ENCODE measurements at regions not wholly inside any gene's neighbourhood (a gene's known extent, or its start where the extent isn't known, plus 50 kb on each side); places are given as distances from the start of the nearest gene placed in this dataset.

DNA sequence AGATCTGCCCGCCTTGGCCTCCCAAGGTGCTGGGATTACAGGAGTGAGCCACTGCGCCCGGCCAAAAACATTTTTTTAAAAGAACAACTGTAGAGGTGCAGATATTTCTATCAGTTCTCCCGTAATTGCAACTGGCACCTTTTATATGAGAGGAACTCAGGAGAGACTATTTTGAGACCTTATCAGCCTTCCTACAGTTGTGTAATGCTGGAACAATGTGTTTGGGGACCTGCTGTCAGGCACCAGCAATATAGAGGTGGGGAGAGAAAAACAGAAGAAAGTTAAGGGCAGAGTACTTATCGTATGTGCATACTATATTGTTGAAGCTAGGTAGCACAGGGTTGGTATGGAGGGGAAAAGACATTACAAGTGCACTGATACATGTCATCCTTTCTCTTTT, 343.8 kb upstream of the ANKRD30A start:
- H3K4me1 ChIP-seq (ENCODE audit: control insufficient read depth, insufficient read depth, low read length): no peaks in the 10 kb centered on the region
- intact Hi-C loops (cut with micrococcal nuclease) (no loop called here), dilution Hi-C loops (cut with HindIII; ENCODE audit: low sequenced_read_pairs, unreplicated experiment) (no loop called here), in situ Hi-C loops (cut with MboI; ENCODE audit: low sequenced_read_pairs) (loop anchor here (5.0 to 25.0 kb wide), 3 partner anchors 1149 to 1669 kb away; no protein-coding TSS in a partner anchor)
- ChIA-PET POLR2A (ENCODE audit: unreplicated experiment) (no interaction called here), CTCF (interaction anchor here (0.6 kb wide), 1 partner anchor 1541 kb away, joined by 8 read pairs; no protein-coding TSS in a partner anchor)
- no peak overlapping the region for H4K8ac ChIP-seq (ENCODE audit: low read depth in 2 of 2, low read length in 2 of 2)
- no peak overlapping the region for H4K91ac ChIP-seq (ENCODE audit: insufficient read depth, low read depth, low read length)
- H3K9me3 ChIP-seq (ENCODE audit: control insufficient read depth, insufficient read depth, low read length): no peaks in the 10 kb centered on the region
- no peak overlapping the region for H2AK5ac ChIP-seq (ENCODE audit: low read depth, low read length)
- H3K4me3 ChIP-seq (ENCODE audit: insufficient read depth, low read depth, low read length): no peak overlapping the region
- BruUV-seq (replicated peaks): no TSS peak
- TF ChIP-seq MXI1 (IDR thresholded peaks at IDR 0.05; ENCODE audit: borderline replicate concordance, low read depth, low read length) (no peak), RCOR1 (IDR thresholded peaks at IDR 0.05; ENCODE audit: insufficient replicate concordance, low read length) (no peak), POLR2A (IDR thresholded peaks at IDR 0.05; ENCODE audit: low read depth, low read length) (no peak), CHD1 (IDR thresholded peaks at IDR 0.05; ENCODE audit: low read depth, low read length) (no peak), RFX5 (IDR thresholded peaks at IDR 0.05; ENCODE audit: low read depth, low read length) (no peak), SMC3 (IDR thresholded peaks at IDR 0.05; ENCODE audit: low read depth, low read length) (no peak), CEBPB (IDR thresholded peaks at IDR 0.05; ENCODE audit: low read depth, low read length) (no peak)
- H3K18ac ChIP-seq (ENCODE audit: low read depth, low read length): no peak overlapping the region
- H3K9ac ChIP-seq (ENCODE audit: low read depth, low read length): no peak overlapping the region
- ATAC-seq (ENCODE audit: low read depth) (no peak), DNase-seq (no peak)
- no peak overlapping the region for H3K56ac ChIP-seq (ENCODE audit: extremely low read depth, insufficient read depth, low read length)
- no peak overlapping the region for H2BK120ac ChIP-seq (ENCODE audit: low read depth, low read length)
- no peak overlapping the region for H2BK5ac ChIP-seq (ENCODE audit: low read depth, low read length, poor library complexity, severe bottlenecking)
- H3K4me2 ChIP-seq (ENCODE audit: low read depth, low read length): no peak overlapping the region
- no peak overlapping the region for H3K27ac ChIP-seq (ENCODE audit: insufficient read depth, low read length)
- H3K36me3 ChIP-seq (ENCODE audit: control insufficient read depth, insufficient read depth, low read length): no peaks in the 10 kb centered on the region
- H4K5ac ChIP-seq (ENCODE audit: low read depth, low read length): no peak overlapping the region
- no peak overlapping the region for H2BK20ac ChIP-seq (ENCODE audit: low read depth, low read length)
- H2AFZ ChIP-seq (replicated peaks; ENCODE audit: low read length, poor library complexity): no peak overlapping the region
- H2BK15ac ChIP-seq (ENCODE audit: low read depth, low read length): no peak overlapping the region
- no peak overlapping the region for H3K23ac ChIP-seq (ENCODE audit: low read depth, low read length)
- H4K20me1 ChIP-seq (ENCODE audit: insufficient read depth, low read length): no peaks in the 10 kb centered on the region
- H2AK9ac ChIP-seq (replicated peaks; ENCODE audit: low read depth, low read length, poor library complexity): no peak overlapping the region
- no peak overlapping the region for H3K4ac ChIP-seq (ENCODE audit: low read depth, low read length)
- no peaks in the 10 kb centered on the region for H3K79me1 ChIP-seq (ENCODE audit: low read depth in 1 of 2, low read length in 2 of 2)
- H3K9me1 ChIP-seq (ENCODE audit: insufficient read depth, low read length): no peaks in the 10 kb centered on the region
- no peak overlapping the region for H3K14ac ChIP-seq (replicated peaks; ENCODE audit: low read depth, low read length)
- no peaks in the 10 kb centered on the region for H3K27me3 ChIP-seq (ENCODE audit: control insufficient read depth, insufficient read depth, low read length)
- WGBS, 2 experiments (ENCODE audit: extremely low coverage in 2 of 2, insufficient read length in 1 of 2): 92% methylated on average over 2 of the region's 5 CpGs; no CpG with 5 or more reads in 1 of the 2 experiments

Measured in IMR-90 (cell line).